GM21576 (cell line): ENCODE measurements at regions not wholly inside any gene's neighbourhood (a gene's known extent, or its start where the extent isn't known, plus 50 kb on each side); places are given as distances from the start of the nearest gene placed in this dataset.

Source experiments
- ATAC-seq: cut with Tn5 transposase; IDR thresholded peaks from one replicate; pipeline ENCODE4 v1.9.1; 2021; ENCODE audit warnings: mild to moderate bottlenecking, moderate library complexity; ENCODE audit not compliant: unreplicated experiment

GRCh38 chr16:51630076-51630475 is 479.0 kb upstream of the SALL1 start:
- no peak for ATAC-seq

- ATAC-seq = no peak
Measured at GRCh38 chr16:51629576-51629975, 478.5 kb upstream of the SALL1 start.

GRCh38 chr16:51624080-51624775 is 473.2 kb upstream of the SALL1 start:
- no peak for ATAC-seq

DNA sequence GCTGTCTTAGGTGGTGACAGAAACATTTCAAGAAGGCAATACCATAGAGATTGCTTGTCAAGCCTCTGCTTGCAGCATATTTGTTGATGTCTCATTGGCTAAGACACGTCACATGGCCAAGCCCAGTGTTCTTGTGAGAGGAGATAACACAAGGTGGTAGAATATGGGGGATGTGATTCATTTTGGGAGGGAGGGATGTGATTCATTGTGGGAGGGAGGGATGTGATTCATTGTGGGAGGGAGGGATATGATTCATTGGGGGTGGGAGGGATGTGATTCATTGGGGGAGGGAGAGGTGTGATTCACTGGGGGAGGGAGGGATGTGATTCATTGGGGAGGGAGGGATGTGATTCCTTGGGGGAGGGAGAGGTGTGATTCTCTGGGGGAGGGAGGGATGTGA is 470.5 kb upstream of the SALL1 start:
- ATAC-seq = no peak

GRCh38 chr16:51615141-51615540 is 464.1 kb upstream of the SALL1 start:
- no peak for ATAC-seq

- ATAC-seq = no peak
Measured at GRCh38 chr16:51607201-51607651, 456.2 kb upstream of the SALL1 start.

DNA sequence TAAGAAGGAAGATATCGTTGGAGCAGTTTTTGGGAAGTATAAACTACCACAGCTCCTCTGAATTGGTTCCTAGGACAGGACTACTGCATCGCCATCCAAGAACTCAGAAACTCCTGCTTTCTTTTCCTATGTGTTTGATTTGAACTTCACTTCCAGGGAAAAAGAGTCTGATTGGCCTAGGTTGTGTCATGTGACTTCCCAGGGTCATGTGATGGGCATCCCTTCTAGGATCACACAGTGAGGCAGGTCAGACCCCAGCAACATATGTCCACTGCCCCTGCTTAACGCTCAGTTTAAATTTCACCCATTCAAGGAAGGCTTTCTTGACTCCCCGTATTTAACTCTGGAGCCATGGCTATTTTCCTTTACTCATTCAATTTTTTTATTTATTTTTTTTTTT is 445.2 kb upstream of the SALL1 start:
- no peak for ATAC-seq

DNA sequence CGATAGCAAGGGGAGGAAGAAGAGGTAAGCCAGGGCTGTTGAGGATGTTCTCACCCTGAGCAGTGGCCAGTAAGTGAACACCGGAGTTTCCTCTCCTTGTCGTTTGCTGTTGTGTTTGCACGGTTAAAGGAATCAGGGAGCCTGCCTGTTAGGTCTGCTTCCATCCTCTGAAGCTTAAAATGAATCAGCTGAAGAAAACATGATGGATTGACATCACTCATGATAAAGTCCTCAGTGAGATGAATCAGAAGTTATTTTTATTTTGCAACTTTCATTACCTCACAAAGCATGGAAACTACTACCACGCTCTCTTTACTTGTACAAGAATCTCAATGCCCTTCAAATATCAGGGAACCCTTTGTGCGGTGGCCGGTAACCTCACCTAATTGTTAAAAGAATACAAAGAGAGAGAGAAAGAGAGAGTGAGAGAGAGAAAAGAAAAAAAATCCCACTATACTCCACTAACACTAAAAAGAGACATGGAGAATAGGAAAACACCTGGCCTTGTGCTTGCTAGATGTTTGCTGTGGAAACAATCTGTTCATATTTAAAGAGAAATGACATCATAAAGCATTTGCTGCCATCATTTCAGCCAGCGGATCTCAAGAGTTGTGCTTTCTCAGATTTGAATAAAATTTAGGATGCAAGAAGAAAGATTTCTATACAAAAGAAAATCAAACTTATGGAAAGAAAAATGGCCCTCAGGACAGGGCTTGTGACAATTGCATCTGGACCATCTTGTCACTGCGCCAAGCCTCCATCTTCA is 441.6 kb upstream of the SALL1 start:
- ATAC-seq = no peak

GRCh38 chr16:51592001-51592501 is 441.0 kb upstream of the SALL1 start:
- no peak for ATAC-seq

- no peak for ATAC-seq
Measured at GRCh38 chr16:51591480-51591879, 440.4 kb upstream of the SALL1 start.

DNA sequence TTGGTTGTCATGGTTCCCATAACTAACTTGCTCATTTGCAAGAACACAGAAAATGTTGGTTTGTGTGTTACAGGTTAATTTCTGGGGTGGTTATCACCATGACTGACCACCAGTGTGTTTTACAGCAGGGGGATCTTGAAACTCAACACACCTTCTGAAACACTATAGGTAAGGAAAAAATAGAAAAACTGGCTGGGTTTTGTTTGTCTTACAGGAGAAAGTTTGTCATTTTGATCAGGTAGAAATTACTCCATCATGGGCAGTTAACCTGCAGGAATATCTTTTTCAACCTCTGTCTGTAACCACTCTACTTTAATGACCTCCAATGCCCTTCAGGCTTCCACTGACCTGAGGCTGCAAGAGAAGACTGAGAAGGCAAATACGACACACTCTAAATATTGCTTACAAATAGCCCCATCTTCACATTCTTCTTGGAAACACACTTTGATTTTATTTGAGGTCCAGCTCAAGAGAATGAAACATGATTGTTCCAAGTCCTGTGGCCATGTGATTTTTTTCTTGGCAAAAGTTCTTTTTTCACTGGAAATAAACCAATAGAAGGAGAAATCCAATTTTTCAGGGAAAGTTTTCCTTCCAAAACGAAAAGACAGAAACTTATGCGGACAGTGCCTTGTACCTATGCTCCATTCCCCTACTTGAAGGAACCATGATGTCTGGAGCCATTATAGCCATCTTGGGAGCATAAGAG is 428.7 kb upstream of the SALL1 start:
- ATAC-seq = no peak

DNA sequence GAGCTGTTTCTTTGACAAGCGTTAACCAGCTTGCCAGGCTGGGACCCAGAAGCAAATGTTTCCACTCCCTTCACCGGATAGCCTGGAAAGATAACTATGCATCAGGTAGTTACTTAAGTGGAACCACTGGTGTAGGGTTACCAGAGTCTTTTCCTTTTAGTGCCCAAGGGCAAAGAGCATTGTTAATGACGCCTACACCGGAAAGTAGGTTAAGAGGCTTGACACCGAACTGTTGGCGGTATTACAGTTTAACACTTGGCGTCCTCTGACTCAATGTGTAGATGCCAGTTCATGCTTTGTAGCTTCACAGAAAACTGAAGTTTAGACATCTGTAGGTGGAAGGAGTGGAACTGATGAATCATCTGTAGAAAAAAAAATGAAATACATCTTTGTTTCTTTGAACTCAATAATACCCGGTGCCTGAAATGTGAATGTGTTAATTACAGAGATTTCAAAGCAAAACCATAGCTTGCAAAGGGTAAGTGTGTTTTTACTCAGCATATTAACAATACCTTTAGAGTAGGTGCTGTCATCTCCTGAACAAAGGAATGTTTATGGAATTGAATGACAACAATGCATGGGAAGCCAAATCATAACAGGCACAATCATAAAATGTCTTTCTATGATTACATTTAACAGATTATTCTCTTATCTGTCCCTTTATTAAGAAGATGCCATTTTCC is 426.7 kb upstream of the SALL1 start:
- ATAC-seq = no peak

DNA sequence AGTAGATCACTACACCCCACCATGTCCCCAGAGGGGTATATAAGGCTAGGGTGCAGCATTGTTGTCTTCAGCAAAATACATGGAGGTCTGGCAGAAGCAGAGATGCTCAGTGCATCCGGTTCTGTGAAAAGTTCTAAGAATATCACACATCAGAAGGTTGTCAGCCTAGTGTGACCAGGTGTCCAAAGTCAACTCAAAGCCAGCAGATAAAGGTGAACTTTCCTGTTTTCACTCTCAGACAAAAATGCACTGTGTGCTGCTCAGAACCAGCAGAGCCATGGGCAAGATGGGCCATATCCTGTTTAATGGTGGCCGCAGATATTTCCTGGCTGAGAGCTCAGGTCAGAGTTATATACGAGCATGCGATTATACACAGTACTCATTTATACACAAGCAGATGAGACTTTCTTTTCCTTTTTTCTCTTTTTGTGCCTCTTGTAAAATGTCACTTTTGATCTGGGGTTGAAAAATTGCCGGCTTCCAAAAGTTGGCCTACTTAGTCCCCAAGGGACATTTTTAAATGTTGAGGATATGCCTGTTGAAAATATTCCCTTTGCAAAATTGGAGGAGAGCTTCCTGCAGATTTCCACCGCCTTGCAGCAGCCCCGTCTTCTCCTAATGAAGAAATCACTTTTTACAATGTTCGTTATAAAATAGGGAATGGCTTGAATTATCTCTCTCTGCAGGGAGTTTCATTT is 425.6 kb upstream of the SALL1 start:
- ATAC-seq = no peak

DNA sequence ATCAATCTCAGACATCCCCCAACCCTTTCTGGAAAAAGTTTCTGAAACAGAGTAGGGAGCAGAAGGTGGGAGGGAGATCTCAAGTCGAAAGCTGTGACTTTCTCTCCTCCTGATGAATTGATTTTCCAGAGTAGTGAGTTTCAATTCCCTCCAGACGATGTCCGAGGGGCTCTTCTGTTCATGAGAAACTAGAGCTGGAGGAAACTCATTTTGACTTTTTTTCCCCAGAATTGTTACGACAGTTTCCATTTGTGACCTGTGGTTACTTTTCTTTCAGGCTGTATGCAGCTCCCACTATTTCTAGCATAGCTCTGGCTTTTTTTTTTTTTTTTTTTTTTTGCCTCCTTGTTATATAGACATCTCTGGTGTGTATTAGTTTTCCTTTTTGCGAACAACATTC is 422.1 kb upstream of the SALL1 start:
- no peak for ATAC-seq

GRCh38 chr16:51569203-51569931 is 418.3 kb upstream of the SALL1 start:
- ATAC-seq = peak; percentile 64

DNA sequence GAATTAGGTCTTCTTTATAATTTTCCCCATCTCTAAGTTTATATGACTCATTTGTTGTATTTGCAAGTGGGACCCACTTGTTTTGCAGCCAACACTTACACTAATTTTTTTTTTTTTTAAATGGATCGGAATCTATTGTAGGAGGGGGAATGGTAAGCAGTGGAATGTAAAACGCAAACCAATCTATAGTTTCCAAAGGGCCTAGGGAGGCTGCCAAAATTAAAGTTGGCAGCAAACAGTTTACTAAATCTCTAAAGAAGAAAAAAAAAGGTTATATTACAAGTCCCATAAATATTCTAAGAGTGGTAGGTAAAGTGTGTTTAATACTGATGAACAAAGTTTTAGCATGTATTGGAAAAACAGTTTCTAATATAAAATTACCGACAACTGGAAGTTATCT is 416.8 kb upstream of the SALL1 start:
- ATAC-seq = no peak

GRCh38 chr16:51565184-51565583 is 414.1 kb upstream of the SALL1 start:
- ATAC-seq = peak; percentile 70

- no peak for ATAC-seq
Measured at GRCh38 chr16:51562891-51563290, 411.8 kb upstream of the SALL1 start.

- ATAC-seq = no peak
Measured at GRCh38 chr16:51559901-51560300, 408.8 kb upstream of the SALL1 start.

DNA sequence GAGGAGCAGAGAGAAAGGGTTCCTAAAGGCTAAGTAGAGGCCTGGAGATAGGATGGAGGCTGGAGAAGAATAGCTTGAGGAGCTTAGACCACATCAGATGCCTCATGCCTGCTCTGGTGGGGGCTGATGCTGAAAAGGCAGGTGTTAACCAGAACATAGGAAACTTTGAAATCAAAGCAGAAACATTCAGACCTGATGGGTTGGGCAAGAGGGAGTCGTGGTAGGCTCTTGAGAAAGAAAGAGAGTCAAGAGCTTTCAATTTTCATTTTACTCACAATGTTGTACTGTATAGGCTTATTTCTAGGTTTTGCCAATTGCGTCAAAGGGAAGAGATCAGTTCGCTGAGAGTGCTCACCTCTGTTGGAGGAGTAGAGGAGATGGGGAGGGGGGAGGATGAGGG is 406.6 kb upstream of the SALL1 start:
- no peak for ATAC-seq
